ENCODE measurements at regions not wholly inside any gene's neighbourhood (a gene's known extent, or its start where the extent isn't known, plus 50 kb on each side); places are given as distances from the start of the nearest gene placed in this dataset.

- DNase-seq (ENCODE audit: low read depth in 2 of 3, low spot score in 1 of 3) = no peak
These were observed 105.6 kb upstream of the TOM1L1 start for GRCh38 chr17:54795046-54795445.

GRCh38 chr17:54807331-54807730 lies 93.3 kb upstream of the TOM1L1 start:
- no peak for DNase-seq (ENCODE audit: low read depth in 2 of 3, low spot score in 1 of 3)

GRCh38 chr17:54813896-54814295 lies 86.8 kb upstream of the TOM1L1 start:
- no peak for DNase-seq (ENCODE audit: low read depth in 2 of 3, low spot score in 1 of 3)

GRCh38 chr17:54814371-54814770 lies 86.3 kb upstream of the TOM1L1 start:
- no peak for DNase-seq (ENCODE audit: low read depth in 2 of 3, low spot score in 1 of 3)

GRCh38 chr17:54834086-54834485 lies 66.6 kb upstream of the TOM1L1 start:
- DNase-seq (ENCODE audit: low read depth in 2 of 3, low spot score in 1 of 3) = no peak

- no peak for DNase-seq (ENCODE audit: low read depth in 2 of 3, low spot score in 1 of 3)
These were observed 65.6 kb upstream of the TOM1L1 start for GRCh38 chr17:54835015-54835414.

GRCh38 chr17:54836723-54837462 lies 63.8 kb upstream of the TOM1L1 start:
- DNase-seq (ENCODE audit: low read depth in 2 of 3, low spot score in 1 of 3) = no peak

- DNase-seq (ENCODE audit: low read depth in 2 of 3, low spot score in 1 of 3) = no peak
These were observed 61.8 kb upstream of the TOM1L1 start for GRCh38 chr17:54838651-54839421.

GRCh38 chr17:54839447-54839846 lies 61.2 kb upstream of the TOM1L1 start:
- no peak for DNase-seq (ENCODE audit: low read depth in 2 of 3, low spot score in 1 of 3)

- DNase-seq (ENCODE audit: low read depth in 2 of 3, low spot score in 1 of 3) = no peak
These were observed 59.6 kb upstream of the TOM1L1 start for GRCh38 chr17:54840885-54841591.

GRCh38 chr17:54841656-54842055 lies 59.0 kb upstream of the TOM1L1 start:
- no peak for DNase-seq (ENCODE audit: low read depth in 2 of 3, low spot score in 1 of 3)

GRCh38 chr17:54844233-54844632 lies 56.4 kb upstream of the TOM1L1 start:
- no peak for DNase-seq (ENCODE audit: low read depth in 2 of 3, low spot score in 1 of 3)

- DNase-seq (ENCODE audit: low read depth in 2 of 3, low spot score in 1 of 3) = no peak
These were observed 52.2 kb upstream of the TOM1L1 start for GRCh38 chr17:54848368-54848987.

- DNase-seq (ENCODE audit: low read depth in 2 of 3, low spot score in 1 of 3) = no peak
These were observed 51.0 kb upstream of the TOM1L1 start for GRCh38 chr17:54849660-54850059.

Data from stimulated activated CD4-positive, alpha-beta T cell treated with anti-CD3 and anti-CD28 coated beads, Interleukin-12 subunit alpha, Interleukin-12 subunit beta, amount 100 ng/mL, for 48 hours (primary cell).